Loucy (cell line): ENCODE measurements at regions not wholly inside any gene's neighbourhood (a gene's known extent, or its start where the extent isn't known, plus 50 kb on each side); places are given as distances from the start of the nearest gene placed in this dataset.
"Not testable (repeated sequence)": the region's sequence is repeated elsewhere in the genome, so short reads cannot be mapped to it uniquely, and the experiment has no call there.

Experiments
- H2AFZ ChIP-seq: fragments of 200-600 bp; sonication (generic); 2 replicates; pipeline ENCODE4 v1.6.0; 2016; ENCODE audit warnings: antibody characterized with exemption, mild to moderate bottlenecking, low read length, moderate library complexity
- H3F3A ChIP-seq: fragments of 200-600 bp; 2 replicates; pipeline ENCODE4 v1.6.0; 2016; ENCODE audit warnings: antibody characterized with exemption, low read depth, mild to moderate bottlenecking
- H3K27me3 ChIP-seq: fragments of 200-600 bp; sonication (generic); 2 replicates; pipeline ENCODE4 v1.6.1; 2014; ENCODE audit warnings: low read length, mild to moderate bottlenecking; ENCODE audit not compliant: insufficient read depth, poor library complexity, severe bottlenecking
- H3K36me3 ChIP-seq: fragments of 200-600 bp; sonication (generic); 2 replicates; pipeline ENCODE4 v1.6.1; 2016; ENCODE audit warnings: low read length; ENCODE audit not compliant: insufficient read depth
- H3K4me1 ChIP-seq: fragments of 200-600 bp; sonication (generic); 2 replicates; pipeline ENCODE4 v1.5.1; 2014; ENCODE audit warnings: low read length, mild to moderate bottlenecking; ENCODE audit not compliant: insufficient read depth, poor library complexity, severe bottlenecking
- H3K4me2 ChIP-seq: fragments of 200-600 bp; sonication (generic); 2 replicates; pipeline ENCODE4 v1.6.0; 2014; ENCODE audit warnings: antibody characterized with exemption, low read length, low read depth, mild to moderate bottlenecking; ENCODE audit not compliant: poor library complexity, severe bottlenecking
- H3K4me3 ChIP-seq: fragments of 200-600 bp; sonication (generic); 2 replicates; pipeline ENCODE4 v1.5.1; 2014; ENCODE audit warnings: low read length, mild to moderate bottlenecking, mixed read lengths; ENCODE audit not compliant: poor library complexity, severe bottlenecking
- H3K79me2 ChIP-seq: fragments of 200-600 bp; sonication (generic); 2 replicates; pipeline ENCODE4 v1.6.1; 2014; ENCODE audit warnings: low read length; ENCODE audit not compliant: insufficient read depth
- H3K9ac ChIP-seq: fragments of 200-600 bp; sonication (generic); 2 replicates; pipeline ENCODE4 v1.6.0; 2014; ENCODE audit warnings: mild to moderate bottlenecking, low read depth, low read length, moderate library complexity; ENCODE audit not compliant: poor library complexity, severe bottlenecking
- H3K9me2 ChIP-seq: fragments of 200-600 bp; sonication (generic); replicated peaks from 2 replicates; pipeline ENCODE4 v1.6.1; 2016; ENCODE audit warnings: low read depth, low read length, mixed read lengths
- H3K9me3 ChIP-seq: fragments of 200-600 bp; sonication (generic); 2 replicates; pipeline ENCODE4 v1.6.1; 2014; ENCODE audit warnings: mild to moderate bottlenecking, antibody characterized with exemption, low read length, low read depth; ENCODE audit not compliant: insufficient read depth
- H4K20me1 ChIP-seq: fragments of 200-600 bp; sonication (generic); 2 replicates; pipeline ENCODE4 v1.6.0; 2014; ENCODE audit warnings: antibody characterized with exemption, low read length, mild to moderate bottlenecking; ENCODE audit not compliant: insufficient read depth, poor library complexity, severe bottlenecking
- CTCF ChIP-seq: fragments of 200-600 bp; sonication (generic); conservative IDR thresholded peaks from 2 replicates; pipeline ENCODE4 v1.5.1; 2014; ENCODE audit warnings: mild to moderate bottlenecking, antibody characterized with exemption, low read length
- EZH2phosphoT487 ChIP-seq: fragments of 200-600 bp; IDR thresholded peaks from 2 replicates; pipeline ENCODE4 v1.6.1; 2018; ENCODE audit warnings: antibody characterized with exemption, mild to moderate bottlenecking, moderate library complexity, borderline replicate concordance

- no peaks in the 10 kb centered on the region for H3K36me3 ChIP-seq
- H3K27me3 ChIP-seq = no peaks in the 10 kb centered on the region
- no peak overlapping the region for H2AFZ ChIP-seq
- no peak overlapping the region for H3K4me3 ChIP-seq
- 0 out of 2 replicates have a peak, but pooled peaks cover 6% of the 10 kb centered on the region for H3K9me3 ChIP-seq
- no peak overlapping the region for H3K4me2 ChIP-seq
- peaks cover 5% of the 10 kb centered on the region for H3K4me1 ChIP-seq
- H3F3A ChIP-seq = no peaks in the 10 kb centered on the region
- no peaks in the 10 kb centered on the region for H4K20me1 ChIP-seq
- TF ChIP-seq EZH2phosphoT487 = no peak
- no peak for TF ChIP-seq CTCF
- no peak overlapping the region for H3K9ac ChIP-seq
- no peaks in the 10 kb centered on the region for H3K9me2 ChIP-seq
- H3K79me2 ChIP-seq = no peaks in the 10 kb centered on the region
Measured at GRCh38 chr4:133278591-133278990, 129.5 kb downstream of the PCDH10 start.

- H3K4me3 ChIP-seq, H3F3A ChIP-seq, H3K4me2 ChIP-seq, H3K79me2 ChIP-seq, H2AFZ ChIP-seq, H3K9me3 ChIP-seq, H3K9ac ChIP-seq, H3K9me2 ChIP-seq, H3K27me3 ChIP-seq, H3K36me3 ChIP-seq, H4K20me1 ChIP-seq, H3K4me1 ChIP-seq: not testable (repeated sequence)
Measured at GRCh38 chr4:133277940-133278339, 128.8 kb downstream of the PCDH10 start.

- H3K36me3 ChIP-seq = no peaks in the 10 kb centered on the region
- H3K4me2 ChIP-seq = no peak overlapping the region
- H3K4me3 ChIP-seq = no peak overlapping the region
- no peaks in the 10 kb centered on the region for H3K79me2 ChIP-seq
- no peaks in the 10 kb centered on the region for H3F3A ChIP-seq
- no peak overlapping the region for H3K9ac ChIP-seq
- no peaks in the 10 kb centered on the region for H3K27me3 ChIP-seq
- no peaks in the 10 kb centered on the region for H3K9me2 ChIP-seq
- H4K20me1 ChIP-seq = no peaks in the 10 kb centered on the region
- H3K4me1 ChIP-seq = peaks cover 5% of the 10 kb centered on the region
- H3K9me3 ChIP-seq = 0 out of 2 replicates have a peak, but pooled peaks cover 6% of the 10 kb centered on the region
- no peak for TF ChIP-seq CTCF
- H2AFZ ChIP-seq = no peak overlapping the region
Measured at GRCh38 chr4:133275246-133275645, 126.2 kb downstream of the PCDH10 start.

- H4K20me1 ChIP-seq = no peaks in the 10 kb centered on the region
- H3K9me2 ChIP-seq = no peaks in the 10 kb centered on the region
- no peaks in the 10 kb centered on the region for H3F3A ChIP-seq
- H3K4me1 ChIP-seq = no peaks in the 10 kb centered on the region
- TF ChIP-seq CTCF (no peak), EZH2phosphoT487 (no peak)
- H3K4me3 ChIP-seq = no peak overlapping the region
- H3K36me3 ChIP-seq = no peaks in the 10 kb centered on the region
- no peak overlapping the region for H3K4me2 ChIP-seq
- H3K27me3 ChIP-seq = no peaks in the 10 kb centered on the region
- H2AFZ ChIP-seq = no peak overlapping the region
- no peak overlapping the region for H3K9ac ChIP-seq
- H3K9me3 ChIP-seq = 0 out of 2 replicates have a peak, but pooled peaks cover 6% of the 10 kb centered on the region
- no peaks in the 10 kb centered on the region for H3K79me2 ChIP-seq
Measured at GRCh38 chr4:133273401-133273800, 124.3 kb downstream of the PCDH10 start.
